ENCODE measurements at regions not wholly inside any gene's neighbourhood (a gene's known extent, or its start where the extent isn't known, plus 50 kb on each side); places are given as distances from the start of the nearest gene placed in this dataset.

- H2BK12ac ChIP-seq (ENCODE audit: low read depth, low read length), result no peak overlapping the region
- no peak for FAIRE-seq
- H4K20me1 ChIP-seq (replicated peaks in 1 of 2; ENCODE audit: control insufficient read depth in 1 of 2, insufficient read depth in 2 of 2, low read length in 2 of 2), result no peaks in the 10 kb centered on the region
- H3K18ac ChIP-seq (ENCODE audit: extremely low read depth, low read length), result no peak overlapping the region
- H3K9ac ChIP-seq (replicated peaks in 1 of 4; ENCODE audit: extremely low read depth in 1 of 4, low read depth in 3 of 4, low read length in 3 of 4), result no peak overlapping the region
- H3K36me3 ChIP-seq (ENCODE audit: control insufficient read depth in 2 of 4, insufficient read depth in 4 of 4, low read length in 3 of 4), result no peaks in the 10 kb centered on the region
- H2AK5ac ChIP-seq (ENCODE audit: low read depth, low read length), result no peak overlapping the region
- no peak overlapping the region for H2AFZ ChIP-seq (ENCODE audit: low read length)
- H3K56ac ChIP-seq (replicated peaks; ENCODE audit: insufficient read length, low read depth, low read length), result no peak overlapping the region
- H3K27me3 ChIP-seq (replicated peaks in 1 of 4; ENCODE audit: control insufficient read depth in 3 of 4, extremely low read depth in 1 of 4, insufficient read depth in 3 of 4, low read length in 3 of 4), result no peaks in the 10 kb centered on the region; a peak in 1 of 7 replicates
- no peaks in the 10 kb centered on the region for H3K79me1 ChIP-seq (ENCODE audit: low read depth, low read length)
- H2BK5ac ChIP-seq (ENCODE audit: low read depth, low read length), result no peak overlapping the region
- 85% methylated on average over 13 of the region's 13 CpGs; no CpG with 5 or more reads in 1 of the 2 experiments for WGBS, 2 experiments (ENCODE audit: extremely low coverage in 1 of 2, insufficient coverage in 1 of 2, insufficient read length in 1 of 2, insufficient replicate concordance in 2 of 2, low coverage in 1 of 2, low lambda C conversion rate in 2 of 2, missing lambda C conversion rate in 1 of 2)
- no peak overlapping the region for H3K4me2 ChIP-seq (ENCODE audit: insufficient read depth in 1 of 2, low read depth in 2 of 2, low read length in 2 of 2)
- POLR2A ChIA-PET (ENCODE audit: partially characterized antibody), result no interaction called here
- no peaks in the 10 kb centered on the region for H3K79me2 ChIP-seq (ENCODE audit: control insufficient read depth in 1 of 2, insufficient read depth in 2 of 2, low read length in 2 of 2)
- H3K4me3 ChIP-seq (ENCODE audit: extremely low read depth in 1 of 4, insufficient read depth in 2 of 4, low read depth in 3 of 4, low read length in 4 of 4), result no peak overlapping the region
- H2BK15ac ChIP-seq (ENCODE audit: low read length), result no peak overlapping the region
- no peak overlapping the region for H2BK120ac ChIP-seq (replicated peaks; ENCODE audit: low read depth, low read length)
- CTCF ChIA-PET (ENCODE audit: partially characterized antibody), result interaction anchor here (1.8 kb wide), 1 partner anchor 14 kb away, joined by 9 read pairs; no protein-coding TSS in a partner anchor
- no peak overlapping the region for H3K23ac ChIP-seq (ENCODE audit: insufficient read length)
- H3K4me1 ChIP-seq (replicated peaks in 1 of 4; ENCODE audit: control insufficient read depth in 3 of 4, insufficient read depth in 4 of 4, low read length in 3 of 4), result no peaks in the 10 kb centered on the region
- DNase-seq (ENCODE audit: low read depth in 1 of 2, low spot score in 2 of 2), result no peak
- no peak overlapping the region for H4K8ac ChIP-seq (ENCODE audit: extremely low read depth, insufficient read depth, low read length)
- no peak overlapping the region for H3K27ac ChIP-seq (ENCODE audit: low read depth, low read length)
- H3K23me2 ChIP-seq (ENCODE audit: low read depth, low read length), result no peaks in the 10 kb centered on the region
- no peak overlapping the region for H4K91ac ChIP-seq (replicated peaks; ENCODE audit: insufficient read length, low read length)
- H3K4ac ChIP-seq (replicated peaks; ENCODE audit: insufficient read length, low read depth, low read length), result no peak overlapping the region
- no peak overlapping the region for H2BK20ac ChIP-seq (ENCODE audit: low read length)
- H3K9me3 ChIP-seq (ENCODE audit: insufficient read depth in 2 of 2, low read depth in 1 of 2, low read length in 1 of 2), result no peaks in the 10 kb centered on the region
- H3K14ac ChIP-seq (ENCODE audit: insufficient read length), result no peak overlapping the region
- H4K5ac ChIP-seq (ENCODE audit: insufficient read length, low read depth, low read length), result no peak overlapping the region
- TF ChIP-seq JUN (IDR thresholded peaks at IDR 0.05; ENCODE audit: low read depth, low read length) (no peak), TEAD4 (IDR thresholded peaks at IDR 0.05; ENCODE audit: low read depth, low read length) (no peak), BCL11A (IDR thresholded peaks at IDR 0.05; ENCODE audit: low read depth in 2 of 2, low read length in 2 of 2) (no peak), MAX (IDR thresholded peaks at IDR 0.05) (no peak), SUZ12 (IDR thresholded peaks at IDR 0.05; ENCODE audit: low read length) (no peak), EGR1 (IDR thresholded peaks at IDR 0.05; ENCODE audit: borderline replicate concordance, low read depth, low read length) (no peak), TAF7 (optimal IDR thresholded peaks at IDR 0.05; ENCODE audit: borderline replicate concordance, low read depth, low read length) (no peak), RFX5 (IDR thresholded peaks at IDR 0.05; ENCODE audit: borderline replicate concordance, low read depth, low read length) (no peak), TAF1 (IDR thresholded peaks at IDR 0.05; ENCODE audit: low read depth, low read length) (no peak), RAD21 (IDR thresholded peaks at IDR 0.05 in 1 of 2, conservative IDR thresholded peaks at IDR 0.05 in 1 of 2; ENCODE audit: low read depth in 2 of 2, low read length in 2 of 2) (no peak), SRF (IDR thresholded peaks at IDR 0.05; ENCODE audit: low read depth, low read length) (no peak), HDAC6 (IDR thresholded peaks at IDR 0.05; ENCODE audit: low read depth, low read length) (no peak), CBX5 (IDR thresholded peaks at IDR 0.05; ENCODE audit: low read depth, low read length) (no peak)
These were observed 167.7 kb downstream of the ANAPC1 start for GRCh38 chr2:111715987-111716904.

All from H1 (cell line).